ENCODE measurements at regions not wholly inside any gene's neighbourhood (a gene's known extent, or its start where the extent isn't known, plus 50 kb on each side); places are given as distances from the start of the nearest gene placed in this dataset.
A peak's percentile ranks its signal among the peaks of the same experiment; 100 is the strongest.

DNA sequence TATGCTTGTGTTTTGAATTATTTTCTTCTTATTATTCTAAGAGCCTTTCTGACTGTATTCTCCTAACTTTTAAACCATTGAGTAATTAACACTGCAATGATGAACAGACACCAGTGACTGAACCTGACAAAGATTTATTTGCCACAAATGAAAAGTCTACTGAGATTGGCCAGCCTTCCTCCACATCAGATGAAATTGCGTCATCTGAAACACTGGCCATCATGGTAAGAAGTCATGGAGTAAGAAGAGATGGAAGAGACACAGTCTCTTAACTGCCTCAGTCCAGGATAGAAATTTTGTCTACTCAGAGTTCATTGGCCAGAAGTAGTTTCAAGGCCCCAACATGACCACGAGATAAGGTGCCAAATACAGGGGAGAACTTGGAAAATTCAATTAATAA is 357.8 kb downstream of the BMPER start:
- H3K27ac ChIP-seq: no peak overlapping the region
- H3K4me3 ChIP-seq: no peak overlapping the region

GRCh38 chr7:34269084-34269483 is 363.7 kb downstream of the BMPER start:
- Histone ChIP-seq H3K4me3 (no peak overlapping the region), H3K27ac (no peak overlapping the region)

DNA sequence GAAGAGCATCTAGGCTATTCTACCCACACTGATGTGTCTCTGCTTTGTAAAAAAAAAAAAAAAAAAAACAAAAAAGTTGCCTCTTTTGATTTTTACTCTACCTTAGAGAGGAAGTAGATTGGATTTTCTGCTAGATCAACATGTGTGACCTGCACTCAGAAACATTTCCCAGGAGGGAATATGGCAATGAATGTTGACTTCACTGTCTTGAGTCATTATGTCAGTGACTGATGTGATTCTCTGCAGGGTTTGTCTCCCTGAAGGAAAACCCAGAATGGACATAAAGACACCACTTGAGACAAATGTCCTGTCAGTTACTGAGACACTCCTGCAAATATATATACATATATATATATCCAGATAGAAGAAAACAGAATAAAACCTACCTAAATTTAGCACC is 370.3 kb downstream of the BMPER start:
- Histone ChIP-seq H3K27ac (no peak overlapping the region), H3K4me3 (no peak overlapping the region)

- Histone ChIP-seq H3K4me3 (no peak overlapping the region), H3K27ac (no peak overlapping the region)
Measured at GRCh38 chr7:34277016-34277802, 371.9 kb downstream of the BMPER start.

DNA sequence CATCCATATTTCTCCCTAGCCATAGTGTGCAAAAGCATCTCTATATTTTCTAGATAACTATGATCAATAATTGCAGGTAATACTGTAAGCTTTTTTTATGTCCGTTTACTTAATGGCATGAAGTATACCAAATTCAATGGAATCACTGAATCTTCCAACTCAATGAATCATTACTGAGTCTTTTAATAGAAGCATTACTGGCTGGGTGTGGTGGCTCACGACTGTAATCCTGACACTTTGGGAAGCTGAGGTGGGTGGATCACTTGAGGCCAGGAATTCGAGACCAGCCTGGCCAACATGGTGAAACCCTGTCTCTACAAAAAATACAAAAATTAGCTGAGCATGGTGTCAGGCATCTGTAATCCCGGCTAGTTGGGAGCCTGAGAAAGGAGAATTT is 372.5 kb downstream of the BMPER start:
- H3K27ac ChIP-seq: no peak overlapping the region
- no peak overlapping the region for H3K4me3 ChIP-seq

DNA sequence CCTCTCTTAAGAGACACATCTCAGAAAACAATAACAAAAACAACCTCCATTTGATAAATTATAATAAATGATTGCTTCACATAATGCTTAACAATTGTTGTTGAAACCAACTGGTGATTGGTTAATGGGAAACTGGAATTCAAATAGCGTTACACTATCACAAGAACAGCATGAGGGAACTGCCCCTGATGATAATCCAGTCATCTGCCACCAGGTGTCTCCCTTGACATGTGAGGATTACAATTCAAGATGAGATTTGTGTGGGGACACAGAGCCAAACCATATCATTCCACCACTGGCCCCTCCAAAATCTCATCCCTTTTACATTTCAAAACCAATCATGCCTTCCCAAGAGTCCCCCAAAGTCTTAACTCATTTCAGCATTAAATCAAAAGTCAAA is 375.9 kb downstream of the BMPER start:
- no peak overlapping the region for H3K27ac ChIP-seq
- no peak overlapping the region for H3K4me3 ChIP-seq

DNA sequence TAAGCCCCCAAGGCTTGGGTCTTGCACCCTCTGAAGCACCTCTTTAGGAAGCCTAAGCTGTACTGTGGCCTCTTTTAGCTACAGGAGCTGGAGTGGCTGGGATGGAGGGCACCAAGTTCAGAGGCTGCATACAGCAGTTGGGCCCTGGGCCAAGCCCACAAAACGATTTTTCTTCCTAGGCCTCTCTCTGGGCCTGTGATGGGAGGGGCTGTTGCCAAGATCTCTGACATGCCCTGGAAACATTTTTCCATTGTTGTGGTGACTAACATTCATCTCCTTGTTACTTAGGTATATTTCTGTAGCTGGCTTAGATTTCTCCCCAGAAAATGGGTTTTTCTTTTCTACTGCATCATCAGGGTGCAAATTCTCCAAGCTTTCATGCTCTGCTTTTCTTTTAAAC is 375.7 kb upstream of the NPSR1 start:
- Histone ChIP-seq H3K27ac (no peak overlapping the region), H3K4me3 (no peak overlapping the region)

- Histone ChIP-seq H3K27ac (no peak overlapping the region), H3K4me3 (no peak overlapping the region)
Measured at GRCh38 chr7:34296663-34297062, 361.4 kb upstream of the NPSR1 start.

- no peak overlapping the region for H3K4me3 ChIP-seq
- no peak overlapping the region for H3K27ac ChIP-seq
Measured at GRCh38 chr7:34298492-34299013, 359.5 kb upstream of the NPSR1 start.

GRCh38 chr7:34299066-34299465 is 359.0 kb upstream of the NPSR1 start:
- no peak overlapping the region for H3K27ac ChIP-seq
- no peak overlapping the region for H3K4me3 ChIP-seq

DNA sequence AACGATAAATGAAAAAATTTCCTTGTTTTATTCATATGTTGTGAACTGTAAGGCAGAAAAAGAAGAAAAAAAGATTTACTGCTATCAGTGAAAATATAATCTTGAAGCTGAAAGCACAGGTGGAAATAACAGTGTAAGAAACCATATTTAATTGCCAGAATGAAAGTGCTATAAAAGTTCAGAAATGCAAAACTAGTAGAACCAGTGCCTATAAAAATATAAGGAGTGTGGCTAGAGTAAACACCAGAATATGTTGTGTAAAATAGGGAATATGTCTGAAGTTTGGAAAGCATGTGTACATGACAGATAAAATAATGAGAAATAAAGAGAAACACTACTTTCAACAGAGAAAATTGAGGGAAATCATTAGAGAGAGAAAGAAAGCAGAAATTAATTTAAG is 350.5 kb upstream of the NPSR1 start:
- Histone ChIP-seq H3K27ac (no peak overlapping the region), H3K4me3 (no peak overlapping the region)

DNA sequence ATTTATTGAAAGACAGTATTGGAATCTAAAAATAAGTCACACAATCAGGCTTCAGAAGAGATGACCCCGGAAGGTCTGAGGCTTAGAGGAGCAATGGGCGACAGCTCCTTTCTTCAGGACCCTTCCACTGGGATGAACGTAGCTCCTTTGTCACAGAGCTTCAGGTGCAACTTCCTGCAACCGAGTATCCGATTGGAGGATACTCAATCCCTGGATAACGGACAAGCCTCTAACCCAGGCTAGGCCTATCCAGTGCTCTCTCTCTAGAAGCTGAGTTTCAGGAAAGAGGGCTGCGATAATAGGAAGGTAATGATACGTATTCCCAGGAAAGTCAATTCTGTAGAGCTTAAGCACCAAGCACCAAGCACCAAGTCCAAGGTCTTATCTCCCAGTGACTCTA is 349.4 kb upstream of the NPSR1 start:
- no peak overlapping the region for H3K4me3 ChIP-seq
- H3K27ac ChIP-seq: no peak overlapping the region

GRCh38 chr7:34309116-34309515 is 348.9 kb upstream of the NPSR1 start:
- H3K4me3 ChIP-seq: no peak overlapping the region
- no peak overlapping the region for H3K27ac ChIP-seq

GRCh38 chr7:34309584-34309983 is 348.4 kb upstream of the NPSR1 start:
- H3K4me3 ChIP-seq: no peak overlapping the region
- no peak overlapping the region for H3K27ac ChIP-seq

- Histone ChIP-seq H3K27ac (no peak overlapping the region), H3K4me3 (no peak overlapping the region)
Measured at GRCh38 chr7:34311591-34311990, 346.4 kb upstream of the NPSR1 start.

DNA sequence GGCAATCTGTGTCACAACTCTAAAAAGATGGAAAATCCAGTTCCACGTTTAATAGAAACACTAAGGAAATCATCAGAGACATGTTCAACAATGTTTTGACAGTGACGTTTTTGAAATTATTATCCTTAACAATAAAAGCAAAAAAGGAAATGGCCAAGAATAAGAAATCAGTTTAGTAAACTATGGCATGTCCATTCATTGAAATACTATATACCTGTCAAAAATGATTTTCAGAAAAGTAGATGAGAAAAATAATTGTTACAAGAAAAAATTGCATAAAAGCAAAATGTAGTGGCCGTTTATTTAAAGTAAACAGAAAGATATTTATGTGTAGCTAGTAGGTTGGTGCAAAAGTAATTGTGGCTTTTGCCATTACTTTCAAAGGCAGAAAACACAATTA is 345.4 kb upstream of the NPSR1 start:
- no peak overlapping the region for H3K27ac ChIP-seq
- H3K4me3 ChIP-seq: no peak overlapping the region

DNA sequence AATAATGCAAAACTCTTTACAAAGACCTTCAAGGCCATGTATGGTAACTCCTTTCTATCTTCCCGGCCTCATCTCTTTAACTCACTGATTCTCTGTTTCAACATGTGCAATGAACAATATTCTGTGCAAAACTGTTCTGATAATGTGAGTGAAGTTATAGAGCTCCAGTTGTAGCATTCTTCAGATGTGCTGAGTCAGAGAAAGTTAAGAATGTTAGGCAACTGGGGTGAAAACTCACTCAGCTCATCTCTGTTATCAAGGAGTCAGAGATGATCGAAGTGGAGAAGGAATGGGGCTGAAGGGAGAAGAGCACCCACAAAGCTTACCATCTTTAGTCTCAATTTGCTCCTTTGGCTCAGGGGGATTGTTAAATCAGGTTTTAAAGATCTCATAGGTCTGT is 344.7 kb upstream of the NPSR1 start:
- no peak overlapping the region for H3K4me3 ChIP-seq
- no peak overlapping the region for H3K27ac ChIP-seq

GRCh38 chr7:34315032-34315431 is 343.0 kb upstream of the NPSR1 start:
- Histone ChIP-seq H3K27ac (no peak overlapping the region), H3K4me3 (no peak overlapping the region)

DNA sequence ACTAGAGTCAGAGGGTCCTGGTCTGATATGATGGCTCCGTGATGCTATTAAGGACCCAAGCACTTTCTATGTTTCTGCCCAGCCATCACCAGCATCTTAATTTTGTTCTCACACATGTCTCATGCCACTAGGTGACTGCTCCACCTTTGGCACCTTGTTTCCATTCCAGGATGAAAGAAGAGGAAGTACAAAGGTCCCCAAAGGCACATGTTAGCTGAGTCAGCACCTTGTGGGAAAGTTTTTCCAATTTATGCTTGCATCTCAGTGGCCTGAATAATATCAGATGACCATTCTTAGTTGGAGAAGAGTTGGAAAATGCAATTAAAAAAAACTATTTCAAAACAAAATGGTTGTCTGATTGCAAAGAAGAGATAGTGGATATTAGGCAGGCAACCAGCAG is 341.0 kb upstream of the NPSR1 start:
- no peak overlapping the region for H3K4me3 ChIP-seq
- no peak overlapping the region for H3K27ac ChIP-seq

GRCh38 chr7:34320412-34320811 is 337.6 kb upstream of the NPSR1 start:
- no peak overlapping the region for H3K4me3 ChIP-seq

GRCh38 chr7:34320926-34321661 is 336.9 kb upstream of the NPSR1 start:
- Histone ChIP-seq H3K4me3 (peak overlapping the region in 1 of 7 experiments; percentile 9), H3K27ac (no peak overlapping the region)

More at GRCh38 chr7:34320412-34320811, 337.6 kb upstream of the NPSR1 start:
- no peak overlapping the region for H3K27ac ChIP-seq
